ENCODE measurements at regions not wholly inside any gene's neighbourhood (a gene's known extent, or its start where the extent isn't known, plus 50 kb on each side); places are given as distances from the start of the nearest gene placed in this dataset.
"Not testable (repeated sequence)": the region's sequence is repeated elsewhere in the genome, so short reads cannot be mapped to it uniquely, and the experiment has no call there.

GRCh38 chr3:193821151-193821668 is 228.2 kb downstream of the OPA1 start:
- no peak for TF ChIP-seq CTCF (IDR thresholded peaks at IDR 0.05)
- ATAC-seq (ENCODE audit: low FRiP score) (no peak), DNase-seq (ENCODE audit: low spot score) (no peak)

- DNase-seq (ENCODE audit: low spot score) (no peak), ATAC-seq (ENCODE audit: low FRiP score) (no peak)
- no peak for TF ChIP-seq CTCF (IDR thresholded peaks at IDR 0.05)
Measured at GRCh38 chr3:193822492-193823212, 229.6 kb downstream of the OPA1 start.

GRCh38 chr3:193823213-193823605 is 230.2 kb downstream of the OPA1 start:
- ATAC-seq (ENCODE audit: low FRiP score); DNase-seq (ENCODE audit: low spot score): not testable (repeated sequence)

- no peak for DNase-seq (ENCODE audit: low spot score)
- TF ChIP-seq CTCF (IDR thresholded peaks at IDR 0.05): no peak
- ATAC-seq (ENCODE audit: low FRiP score): no peak
Measured at GRCh38 chr3:193824365-193824764, 231.4 kb downstream of the OPA1 start.

GRCh38 chr3:193825617-193826016 is 232.6 kb downstream of the OPA1 start:
- no peak for ATAC-seq (ENCODE audit: low FRiP score)
- no peak for DNase-seq (ENCODE audit: low spot score)
- no peak for TF ChIP-seq CTCF (IDR thresholded peaks at IDR 0.05)

GRCh38 chr3:193826159-193826795 is 233.3 kb downstream of the OPA1 start:
- no peak for TF ChIP-seq CTCF (IDR thresholded peaks at IDR 0.05)
- DNase-seq (ENCODE audit: low spot score) (no peak), ATAC-seq (ENCODE audit: low FRiP score) (peak; percentile 80)

GRCh38 chr3:193827040-193827669 is 234.1 kb downstream of the OPA1 start:
- DNase-seq (ENCODE audit: low spot score): no peak
- ATAC-seq (ENCODE audit: low FRiP score): no peak
- no peak for TF ChIP-seq CTCF (IDR thresholded peaks at IDR 0.05)
